ENCODE measurements at regions not wholly inside any gene's neighbourhood (a gene's known extent, or its start where the extent isn't known, plus 50 kb on each side); places are given as distances from the start of the nearest gene placed in this dataset.
A peak's percentile ranks its signal among the peaks of the same experiment; 100 is the strongest.

GRCh38 chr10:4038000-4038399 is 253.0 kb upstream of the KLF6 start:
- FAIRE-seq, result no peak
- no peak for DNase-seq (ENCODE audit: insufficient read length, low spot score)
- TF ChIP-seq SPI1 (IDR thresholded peaks at IDR 0.05; ENCODE audit: low read depth, low read length) (no peak), PAX5 (IDR thresholded peaks at IDR 0.05; ENCODE audit: insufficient read depth, low read length, severe bottlenecking) (no peak), POLR2AphosphoS5 (IDR thresholded peaks at IDR 0.05; ENCODE audit: low read depth, low read length) (no peak), TAF1 (IDR thresholded peaks at IDR 0.05; ENCODE audit: low read depth, low read length) (no peak), POLR2A (IDR thresholded peaks at IDR 0.05; ENCODE audit: low read depth, low read length) (no peak), POU2F2 (IDR thresholded peaks at IDR 0.05; ENCODE audit: low read depth, low read length) (no peak)

DNA sequence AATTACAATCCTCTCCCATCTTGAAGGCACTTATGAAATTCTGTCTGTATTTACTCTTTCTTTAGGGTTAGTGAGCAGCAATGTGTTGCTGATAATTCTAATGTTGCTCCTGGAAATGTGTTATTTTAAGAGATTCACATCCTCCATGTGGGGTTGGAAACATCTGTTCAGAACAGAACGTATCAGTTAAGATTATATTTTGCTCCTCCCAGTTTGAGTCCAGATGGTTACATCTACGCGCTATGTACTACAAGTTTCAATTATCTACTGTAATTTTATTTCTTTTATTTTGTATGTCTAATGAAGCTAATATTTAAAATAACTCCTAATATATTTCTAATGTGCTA is 250.6 kb upstream of the KLF6 start:
- TF ChIP-seq SPI1 (IDR thresholded peaks at IDR 0.05; ENCODE audit: low read depth, low read length) (no peak), POLR2AphosphoS5 (IDR thresholded peaks at IDR 0.05; ENCODE audit: low read depth, low read length) (no peak), TAF1 (IDR thresholded peaks at IDR 0.05; ENCODE audit: low read depth, low read length) (no peak), POLR2A (IDR thresholded peaks at IDR 0.05; ENCODE audit: low read depth, low read length) (no peak), PAX5 (IDR thresholded peaks at IDR 0.05; ENCODE audit: insufficient read depth, low read length, severe bottlenecking) (no peak), POU2F2 (IDR thresholded peaks at IDR 0.05; ENCODE audit: low read depth, low read length) (no peak)
- FAIRE-seq, result peak; percentile 52
- DNase-seq (ENCODE audit: insufficient read length, low spot score), result no peak

GRCh38 chr10:4034907-4035598 is 250.0 kb upstream of the KLF6 start:
- DNase-seq (ENCODE audit: insufficient read length, low spot score), result no peak
- peak; percentile 88 for FAIRE-seq
- TF ChIP-seq TAF1 (IDR thresholded peaks at IDR 0.05; ENCODE audit: low read depth, low read length) (no peak), POLR2A (IDR thresholded peaks at IDR 0.05; ENCODE audit: low read depth, low read length) (no peak), PAX5 (IDR thresholded peaks at IDR 0.05; ENCODE audit: insufficient read depth, low read length, severe bottlenecking) (no peak), POLR2AphosphoS5 (IDR thresholded peaks at IDR 0.05; ENCODE audit: low read depth, low read length) (no peak), SPI1 (IDR thresholded peaks at IDR 0.05; ENCODE audit: low read depth, low read length) (no peak), POU2F2 (IDR thresholded peaks at IDR 0.05; ENCODE audit: low read depth, low read length) (no peak)

- no peak for TF ChIP-seq POLR2A (IDR thresholded peaks at IDR 0.05; ENCODE audit: low read depth, low read length)
- no peak for TF ChIP-seq TAF1 (IDR thresholded peaks at IDR 0.05; ENCODE audit: low read depth, low read length)
- TF ChIP-seq POLR2AphosphoS5 (IDR thresholded peaks at IDR 0.05; ENCODE audit: low read depth, low read length), result no peak
- no peak for TF ChIP-seq SPI1 (IDR thresholded peaks at IDR 0.05; ENCODE audit: low read depth, low read length)
- no peak for TF ChIP-seq PAX5 (IDR thresholded peaks at IDR 0.05; ENCODE audit: insufficient read depth, low read length, severe bottlenecking)
- no peak for TF ChIP-seq POU2F2 (IDR thresholded peaks at IDR 0.05; ENCODE audit: low read depth, low read length)
- FAIRE-seq (peak; percentile 57), DNase-seq (ENCODE audit: insufficient read length, low spot score) (peak; percentile 25)
These were observed 248.4 kb upstream of the KLF6 start for GRCh38 chr10:4033341-4033896.

DNA sequence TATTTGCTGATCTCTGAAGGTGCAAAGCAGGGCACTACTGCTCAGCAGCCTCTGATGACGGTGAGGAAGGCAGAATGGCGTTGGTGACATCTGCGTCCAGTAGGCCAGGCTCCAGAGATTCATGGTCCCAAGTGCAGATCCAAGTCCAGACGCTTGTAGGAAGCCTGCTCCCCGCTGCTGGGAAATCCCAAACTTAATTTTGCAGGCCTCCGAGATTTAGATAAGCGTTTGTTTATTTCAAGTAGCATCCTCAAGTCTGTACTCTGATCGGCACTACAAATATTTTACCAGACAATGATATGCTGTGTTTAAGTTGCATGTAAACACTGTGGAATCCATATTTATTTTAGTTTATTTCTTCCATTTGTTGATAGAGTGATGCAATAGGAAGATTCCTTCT is 244.9 kb upstream of the KLF6 start:
- no peak for FAIRE-seq
- DNase-seq (ENCODE audit: insufficient read length, low spot score), result no peak

GRCh38 chr10:4028854-4029583 is 244.0 kb upstream of the KLF6 start:
- DNase-seq (ENCODE audit: insufficient read length, low spot score) (no peak), FAIRE-seq (no peak)
- no peak for TF ChIP-seq SPI1 (IDR thresholded peaks at IDR 0.05; ENCODE audit: low read depth, low read length)
- no peak for TF ChIP-seq POLR2A (IDR thresholded peaks at IDR 0.05; ENCODE audit: low read depth, low read length)
- TF ChIP-seq PAX5 (IDR thresholded peaks at IDR 0.05; ENCODE audit: insufficient read depth, low read length, severe bottlenecking), result no peak
- no peak for TF ChIP-seq TAF1 (IDR thresholded peaks at IDR 0.05; ENCODE audit: low read depth, low read length)
- no peak for TF ChIP-seq POLR2AphosphoS5 (IDR thresholded peaks at IDR 0.05; ENCODE audit: low read depth, low read length)

More for the DNA sequence above, 244.9 kb upstream of the KLF6 start:
- TF ChIP-seq TAF1 (IDR thresholded peaks at IDR 0.05; ENCODE audit: low read depth, low read length), result no peak
- no peak for TF ChIP-seq SPI1 (IDR thresholded peaks at IDR 0.05; ENCODE audit: low read depth, low read length)
- TF ChIP-seq PAX5 (IDR thresholded peaks at IDR 0.05; ENCODE audit: insufficient read depth, low read length, severe bottlenecking), result no peak
- no peak for TF ChIP-seq POLR2AphosphoS5 (IDR thresholded peaks at IDR 0.05; ENCODE audit: low read depth, low read length)
- TF ChIP-seq POU2F2 (IDR thresholded peaks at IDR 0.05; ENCODE audit: low read depth, low read length), result no peak
- no peak for TF ChIP-seq POLR2A (IDR thresholded peaks at IDR 0.05; ENCODE audit: low read depth, low read length)

GRCh38 chr10:4028027-4028471 is 243.0 kb upstream of the KLF6 start:
- FAIRE-seq (no peak), DNase-seq (ENCODE audit: insufficient read length, low spot score) (no peak)
- TF ChIP-seq POU2F2 (IDR thresholded peaks at IDR 0.05; ENCODE audit: low read depth, low read length) (no peak), PAX5 (IDR thresholded peaks at IDR 0.05; ENCODE audit: insufficient read depth, low read length, severe bottlenecking) (no peak), SPI1 (IDR thresholded peaks at IDR 0.05; ENCODE audit: low read depth, low read length) (no peak), POLR2A (IDR thresholded peaks at IDR 0.05; ENCODE audit: low read depth, low read length) (no peak)

DNA sequence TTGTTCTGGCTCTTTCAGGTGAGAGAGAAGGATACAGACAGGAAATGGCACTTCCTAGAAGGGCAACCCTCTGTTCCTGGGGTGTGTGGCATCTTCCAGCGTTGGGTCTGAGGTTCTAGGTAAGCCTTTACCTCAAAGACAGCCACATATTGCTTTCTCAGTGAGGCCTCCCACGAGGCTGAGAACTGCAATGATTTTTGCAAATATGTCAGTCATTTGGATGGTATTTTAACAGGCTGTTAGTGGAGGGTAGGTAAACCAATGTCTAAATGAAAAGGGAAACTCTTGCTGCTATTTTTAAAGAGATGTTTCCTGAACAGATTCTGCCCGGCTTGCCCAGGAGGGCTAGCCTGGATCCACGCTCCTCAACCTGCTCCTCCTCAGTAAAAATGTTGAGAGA is 240.3 kb upstream of the KLF6 start:
- DNase-seq (ENCODE audit: insufficient read length, low spot score) (no peak), FAIRE-seq (no peak)
- no peak for TF ChIP-seq PAX5 (IDR thresholded peaks at IDR 0.05; ENCODE audit: insufficient read depth, low read length, severe bottlenecking)

DNA sequence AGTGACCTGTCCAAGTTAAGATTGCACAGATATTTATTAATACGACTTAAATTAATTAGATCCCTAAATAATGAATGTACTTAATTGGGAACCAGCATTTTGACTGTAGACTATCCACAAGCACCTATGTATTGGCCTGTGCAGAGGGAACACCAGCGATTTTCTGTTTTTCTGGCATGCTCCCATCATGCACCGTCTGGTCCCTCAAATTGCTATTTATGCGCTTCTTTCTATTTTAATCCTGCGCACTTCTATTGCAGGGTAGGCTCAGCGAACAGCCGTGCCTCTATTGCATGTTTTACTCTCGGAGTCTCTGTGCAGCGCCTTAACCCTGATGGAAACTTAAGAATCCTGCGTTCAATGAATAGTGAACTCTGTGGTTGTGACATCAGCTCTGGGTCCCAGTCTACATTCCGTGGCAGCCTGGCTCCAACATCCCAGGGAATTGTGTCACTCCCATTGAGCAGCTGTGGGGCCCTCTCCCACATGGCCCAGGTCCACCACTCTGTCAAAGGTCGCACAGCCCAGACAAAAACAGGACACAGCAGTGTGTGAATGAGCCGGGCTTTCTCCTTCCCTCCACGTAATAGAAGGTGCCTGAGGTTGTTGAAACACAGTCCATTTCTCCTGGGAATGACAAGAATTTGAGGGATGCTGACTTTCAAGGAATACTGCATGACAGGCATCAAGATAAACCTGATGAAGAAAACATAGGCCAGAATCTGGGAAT is 239.7 kb upstream of the KLF6 start:
- no peak for FAIRE-seq
- no peak for TF ChIP-seq TAF1 (IDR thresholded peaks at IDR 0.05; ENCODE audit: low read depth, low read length)
- no peak for TF ChIP-seq POU2F2 (IDR thresholded peaks at IDR 0.05; ENCODE audit: low read depth, low read length)
- TF ChIP-seq POLR2A (IDR thresholded peaks at IDR 0.05; ENCODE audit: low read depth, low read length), result no peak
- TF ChIP-seq PAX5 (IDR thresholded peaks at IDR 0.05; ENCODE audit: insufficient read depth, low read length, severe bottlenecking), result no peak
- no peak for TF ChIP-seq POLR2AphosphoS5 (IDR thresholded peaks at IDR 0.05; ENCODE audit: low read depth, low read length)
- TF ChIP-seq SPI1 (IDR thresholded peaks at IDR 0.05; ENCODE audit: low read depth, low read length), result no peak
- DNase-seq (ENCODE audit: insufficient read length, low spot score), result no peak
